ENCODE measurements at regions not wholly inside any gene's neighbourhood (a gene's known extent, or its start where the extent isn't known, plus 50 kb on each side); places are given as distances from the start of the nearest gene placed in this dataset.

DNA sequence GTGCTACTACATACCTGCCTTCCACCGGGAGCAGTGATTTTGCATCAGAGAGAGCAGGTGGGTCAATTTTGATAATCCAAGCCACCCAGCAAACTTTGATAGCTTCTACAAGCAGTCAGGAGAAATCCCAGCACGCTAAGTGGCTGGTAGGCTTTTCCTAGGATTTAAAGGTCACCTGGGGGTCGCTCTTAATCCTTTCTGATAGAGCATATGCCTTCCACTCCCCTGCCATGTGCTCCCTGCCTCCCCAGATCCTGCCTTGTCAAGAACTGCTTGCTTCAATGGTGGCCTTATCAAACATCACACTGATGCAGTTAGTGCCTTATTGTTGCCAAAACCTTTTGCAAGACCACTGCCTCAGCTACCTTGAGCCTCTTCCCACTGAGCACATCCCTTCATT lies 462.3 kb upstream of the MEX3C start:
- TF ChIP-seq POLR2AphosphoS5 (IDR thresholded peaks at IDR 0.05) = no peak
- no peak for TF ChIP-seq POLR2A (IDR thresholded peaks at IDR 0.05)
- TF ChIP-seq, protein P1, sequence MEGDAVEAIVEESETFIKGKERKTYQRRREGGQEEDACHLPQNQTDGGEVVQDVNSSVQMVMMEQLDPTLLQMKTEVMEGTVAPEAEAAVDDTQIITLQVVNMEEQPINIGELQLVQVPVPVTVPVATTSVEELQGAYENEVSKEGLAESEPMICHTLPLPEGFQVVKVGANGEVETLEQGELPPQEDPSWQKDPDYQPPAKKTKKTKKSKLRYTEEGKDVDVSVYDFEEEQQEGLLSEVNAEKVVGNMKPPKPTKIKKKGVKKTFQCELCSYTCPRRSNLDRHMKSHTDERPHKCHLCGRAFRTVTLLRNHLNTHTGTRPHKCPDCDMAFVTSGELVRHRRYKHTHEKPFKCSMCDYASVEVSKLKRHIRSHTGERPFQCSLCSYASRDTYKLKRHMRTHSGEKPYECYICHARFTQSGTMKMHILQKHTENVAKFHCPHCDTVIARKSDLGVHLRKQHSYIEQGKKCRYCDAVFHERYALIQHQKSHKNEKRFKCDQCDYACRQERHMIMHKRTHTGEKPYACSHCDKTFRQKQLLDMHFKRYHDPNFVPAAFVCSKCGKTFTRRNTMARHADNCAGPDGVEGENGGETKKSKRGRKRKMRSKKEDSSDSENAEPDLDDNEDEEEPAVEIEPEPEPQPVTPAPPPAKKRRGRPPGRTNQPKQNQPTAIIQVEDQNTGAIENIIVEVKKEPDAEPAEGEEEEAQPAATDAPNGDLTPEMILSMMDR (IDR thresholded peaks at IDR 0.05) = no peak
- TF ChIP-seq EP300 (IDR thresholded peaks at IDR 0.05) = no peak

Measured in stomach (tissue), 4 donors.